ENCODE measurements at regions not wholly inside any gene's neighbourhood (a gene's known extent, or its start where the extent isn't known, plus 50 kb on each side); places are given as distances from the start of the nearest gene placed in this dataset.
"Not testable (repeated sequence)": the region's sequence is repeated elsewhere in the genome, so short reads cannot be mapped to it uniquely, and the experiment has no call there.

DNA sequence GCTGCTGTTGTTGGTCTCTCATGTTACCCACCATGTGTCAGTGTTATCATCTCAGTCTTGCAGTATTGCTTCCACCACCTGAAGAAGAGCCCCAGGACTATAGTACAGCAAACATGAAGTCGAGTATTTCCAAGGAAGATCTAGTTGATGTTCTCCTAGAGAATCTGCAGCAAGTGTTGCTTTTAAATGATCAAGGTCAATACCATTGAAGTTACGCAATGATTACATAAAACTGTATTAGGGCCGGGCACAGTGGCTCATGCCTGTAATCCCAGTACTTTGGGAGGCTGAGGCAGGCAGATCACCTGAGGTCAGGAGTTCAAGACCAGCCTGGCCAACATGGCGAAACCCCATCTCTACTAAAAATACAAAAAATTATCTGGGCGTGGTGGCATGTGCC is 173.9 kb downstream of the TJP1 start:
- not testable (repeated sequence) for DNase-seq

DNA sequence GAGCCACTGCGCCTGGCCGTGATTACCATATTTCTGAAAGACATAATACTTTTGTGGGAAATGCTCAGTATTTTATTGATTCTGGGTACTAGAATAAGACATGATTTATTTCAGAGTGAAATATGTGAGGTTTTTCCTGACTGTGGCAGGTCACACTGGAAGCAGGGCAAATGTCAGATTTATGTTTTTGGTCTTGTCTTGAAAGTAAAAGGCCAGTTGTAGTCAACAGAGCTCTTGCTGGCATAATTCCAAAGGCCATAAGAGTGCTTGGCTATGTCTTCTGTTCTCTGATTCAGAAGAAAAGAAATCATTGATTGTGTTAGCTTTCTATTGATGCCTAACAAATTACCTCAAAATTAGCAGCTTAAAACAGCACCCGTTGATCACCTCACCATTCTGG is 176.4 kb downstream of the TJP1 start:
- DNase-seq, result no peak

- not testable (repeated sequence) for DNase-seq
Observed at GRCh38 chr15:29644361-29644760, 177.9 kb downstream of the TJP1 start.

DNA sequence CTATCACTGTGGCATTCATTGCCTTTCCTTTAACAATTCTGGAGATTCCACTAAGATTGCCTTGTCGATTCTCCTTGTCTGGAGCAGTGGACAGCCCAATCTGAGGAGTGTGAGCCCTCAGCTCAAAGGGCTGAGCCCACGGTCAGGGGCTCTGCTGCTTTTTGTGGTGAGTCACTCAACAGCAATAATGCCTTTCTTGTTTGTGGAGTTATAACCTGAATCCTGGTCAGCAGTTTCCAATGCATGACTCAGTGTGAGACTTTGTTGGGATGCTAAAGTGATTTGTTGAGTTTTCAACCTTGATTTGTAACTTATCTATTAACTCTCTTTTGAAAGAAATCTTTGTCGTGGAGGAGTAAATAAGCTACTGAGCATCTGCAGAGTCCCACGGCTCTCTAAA is 183.5 kb downstream of the TJP1 start:
- no peak for DNase-seq

DNA sequence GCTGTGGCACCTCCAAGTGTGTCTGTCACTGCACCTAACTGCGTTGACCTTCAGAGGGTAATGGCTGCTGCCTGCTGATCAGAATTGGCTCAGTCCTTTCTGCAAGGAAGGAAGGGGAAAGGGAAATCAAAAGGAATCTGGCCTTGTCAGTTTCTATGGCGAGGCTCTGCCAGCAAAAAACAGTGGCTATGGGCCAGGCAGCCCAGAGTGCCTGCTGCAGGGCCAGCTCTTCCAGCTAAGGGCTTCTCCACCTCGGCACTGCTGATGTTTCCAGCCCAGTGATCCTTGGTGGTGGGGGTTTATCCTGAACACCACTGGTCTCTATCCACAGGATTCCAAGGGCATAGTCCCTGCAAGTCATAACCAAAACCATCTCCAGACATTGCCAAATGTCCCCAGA is 184.3 kb downstream of the TJP1 start:
- DNase-seq, result no peak

DNA sequence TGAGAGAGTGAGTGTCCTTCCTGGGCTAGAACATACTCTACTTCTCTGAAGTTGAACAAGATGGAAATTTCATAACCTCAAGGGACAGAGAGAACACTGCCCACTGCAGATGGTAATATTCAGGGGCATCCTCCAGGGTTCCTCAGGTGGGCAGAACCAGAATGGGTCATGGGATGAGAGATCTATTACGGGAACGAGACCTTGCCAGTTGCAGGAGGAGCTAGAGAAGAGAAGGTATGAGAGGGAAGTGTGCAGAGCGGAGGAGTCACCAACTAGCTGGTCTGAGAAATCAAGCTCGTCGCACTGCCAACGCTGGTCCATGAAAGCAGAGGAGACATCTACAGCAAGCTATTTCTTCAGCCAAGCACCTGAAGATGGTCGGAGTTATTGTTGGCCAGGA is 184.7 kb downstream of the TJP1 start:
- DNase-seq, result no peak

- no peak for DNase-seq
Observed at GRCh38 chr15:29636921-29637320, 185.3 kb downstream of the TJP1 start.

- DNase-seq, result no peak
Observed at GRCh38 chr15:29636140-29636539, 186.1 kb downstream of the TJP1 start.

DNA sequence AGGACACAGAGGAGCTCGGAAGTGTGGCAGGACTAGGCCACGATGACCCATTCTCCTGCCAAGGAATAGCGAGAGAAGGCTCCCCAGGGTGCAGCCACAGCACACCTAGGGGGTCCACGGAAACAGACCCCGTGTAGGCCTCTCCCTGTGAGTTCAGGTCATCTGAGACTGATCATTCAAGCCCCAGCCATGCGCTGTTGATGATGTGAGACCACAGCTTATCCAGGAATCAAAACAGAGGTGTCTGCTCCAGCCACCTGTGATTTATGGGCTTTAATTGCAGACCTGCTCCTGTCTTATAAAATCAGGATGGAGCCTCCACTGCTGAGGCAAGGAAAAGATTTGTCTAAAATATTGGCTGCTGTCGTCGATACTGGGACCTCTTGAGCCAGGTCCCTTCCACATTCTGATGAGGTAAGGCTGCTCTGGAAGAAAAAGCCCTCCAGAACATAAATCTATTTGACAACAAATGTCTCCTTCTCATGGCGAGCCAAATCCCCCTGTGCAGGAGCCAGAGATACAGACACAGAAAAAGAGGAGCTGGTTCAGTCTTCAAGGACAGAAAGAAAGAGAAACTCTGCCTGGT is 186.7 kb downstream of the TJP1 start:
- no peak for DNase-seq

DNA sequence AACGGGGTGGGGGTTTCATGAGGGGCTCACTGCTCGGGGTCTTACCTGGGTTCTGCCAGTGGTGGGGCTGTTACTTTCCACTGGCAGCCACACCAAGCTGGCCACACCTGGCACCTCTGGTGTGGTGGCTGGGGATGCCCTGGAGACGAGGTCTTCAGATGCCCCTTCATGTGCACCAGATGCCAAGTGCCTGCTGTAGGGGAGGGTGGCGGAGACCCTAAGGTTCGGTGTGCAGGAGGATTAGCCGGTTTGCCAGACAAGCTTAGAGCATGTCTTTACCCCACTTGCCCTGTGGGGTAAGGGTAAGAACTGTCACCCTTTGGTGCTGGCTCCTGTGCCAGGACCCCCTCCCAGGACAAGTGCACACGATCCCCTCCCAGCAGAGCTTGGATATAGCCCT is 188.3 kb downstream of the TJP1 start:
- no peak for DNase-seq

DNA sequence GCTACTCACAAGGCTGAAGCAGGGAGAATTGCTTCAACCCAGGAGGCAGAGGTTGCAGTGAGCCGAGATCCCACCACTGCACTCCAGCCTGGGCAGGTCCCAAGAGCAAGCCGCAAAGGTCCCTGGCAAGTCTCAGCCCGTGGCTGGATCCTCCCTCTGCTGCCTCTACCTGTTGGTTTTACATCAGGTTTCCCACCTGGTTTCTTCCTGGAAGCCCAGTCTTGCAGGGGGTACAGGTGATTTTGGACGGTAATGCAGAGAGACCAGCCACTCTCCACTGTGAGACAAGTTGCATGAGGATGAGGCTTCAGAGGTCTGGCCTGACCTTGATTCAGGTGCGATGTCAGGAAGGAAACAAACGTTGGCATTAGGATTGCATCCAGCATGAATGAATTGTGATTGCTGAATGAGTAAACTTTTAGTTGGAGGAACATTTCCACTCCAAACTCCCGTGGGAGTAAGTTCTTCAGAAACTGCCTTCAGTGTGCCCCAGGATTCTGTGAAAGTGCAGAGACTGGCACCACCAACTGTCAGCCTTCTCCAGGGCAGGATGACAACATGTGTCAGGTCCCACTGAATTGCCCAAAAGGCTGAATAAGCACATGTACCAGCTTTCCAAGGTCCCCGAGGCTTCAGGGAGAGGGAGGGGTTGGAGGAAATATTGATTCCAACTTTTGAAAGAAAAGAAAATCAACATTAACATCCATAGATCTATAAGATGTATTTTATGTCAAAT is 189.4 kb downstream of the TJP1 start:
- DNase-seq, result no peak

DNA sequence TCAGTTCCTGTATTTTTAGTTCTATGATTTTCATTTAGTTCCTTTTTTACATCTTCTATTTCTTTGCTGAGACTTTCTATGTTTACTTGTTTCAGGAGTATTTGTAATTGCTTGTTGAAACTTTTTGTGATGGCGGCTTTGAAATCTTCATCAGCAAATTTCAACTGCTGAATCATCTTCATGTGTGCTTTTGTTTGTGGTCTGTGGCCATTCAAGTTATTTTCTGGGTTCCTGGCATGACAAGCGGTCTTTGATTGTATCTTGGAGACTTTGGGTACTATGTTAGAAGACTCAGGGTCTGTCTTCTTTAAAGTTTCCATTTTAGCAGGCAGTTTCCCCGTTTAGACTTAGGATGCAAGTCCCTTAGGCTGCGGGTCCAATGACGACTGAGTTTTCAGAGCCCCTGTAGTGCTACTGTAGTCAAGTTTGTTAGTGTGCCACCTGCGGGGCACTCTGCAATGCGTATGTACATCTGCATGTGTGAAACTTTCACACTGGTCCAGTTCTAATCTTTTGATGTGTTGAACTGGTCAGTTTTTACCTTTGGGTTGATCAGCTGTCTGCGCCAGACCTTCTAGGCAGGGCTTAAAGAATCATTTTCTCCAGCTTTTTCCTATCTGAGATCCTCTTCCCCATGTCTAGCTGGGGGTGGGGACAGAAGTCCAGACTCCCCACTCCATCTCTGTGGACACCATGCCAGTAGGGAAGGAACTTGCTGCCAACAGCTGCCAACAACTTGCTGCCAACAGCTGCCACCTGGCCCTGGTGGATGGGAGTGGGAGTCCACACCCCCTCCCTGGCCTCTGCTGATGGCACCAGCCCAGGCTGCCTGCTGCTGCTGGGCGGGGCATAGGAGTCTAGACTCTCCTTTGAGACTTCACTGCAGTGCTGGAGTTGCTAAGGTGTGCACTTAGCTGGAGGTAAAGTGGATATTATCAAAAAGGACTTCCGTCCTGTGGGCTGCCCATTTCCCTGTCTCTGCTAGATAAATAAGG is 190.9 kb downstream of the TJP1 start:
- DNase-seq, result no peak

DNA sequence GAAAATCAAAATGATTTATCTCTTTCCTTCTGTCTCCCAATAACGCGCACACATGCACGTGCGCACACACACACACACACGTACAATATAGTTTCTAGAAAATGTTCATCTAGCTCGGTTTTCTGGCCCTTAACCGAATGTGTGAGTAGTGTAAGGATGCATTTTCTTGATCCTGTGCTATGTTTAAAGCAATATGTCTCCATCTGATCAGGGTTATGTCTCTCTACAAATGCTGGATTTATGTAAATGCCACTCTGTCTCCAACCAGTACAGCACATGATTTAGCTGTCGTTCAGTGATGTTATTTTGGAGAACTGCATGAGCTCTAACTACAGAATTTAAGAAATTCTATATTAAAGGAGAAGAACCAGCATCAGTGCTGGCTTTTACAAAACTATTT is 198.0 kb downstream of the TJP1 start:
- no peak for DNase-seq

GRCh38 chr15:29623116-29623639 is 199.1 kb downstream of the TJP1 start:
- DNase-seq, result no peak

GRCh38 chr15:29622637-29623036 is 199.6 kb downstream of the TJP1 start:
- no peak for DNase-seq

GRCh38 chr15:29621616-29622015 is 200.7 kb downstream of the TJP1 start:
- no peak for DNase-seq

DNA sequence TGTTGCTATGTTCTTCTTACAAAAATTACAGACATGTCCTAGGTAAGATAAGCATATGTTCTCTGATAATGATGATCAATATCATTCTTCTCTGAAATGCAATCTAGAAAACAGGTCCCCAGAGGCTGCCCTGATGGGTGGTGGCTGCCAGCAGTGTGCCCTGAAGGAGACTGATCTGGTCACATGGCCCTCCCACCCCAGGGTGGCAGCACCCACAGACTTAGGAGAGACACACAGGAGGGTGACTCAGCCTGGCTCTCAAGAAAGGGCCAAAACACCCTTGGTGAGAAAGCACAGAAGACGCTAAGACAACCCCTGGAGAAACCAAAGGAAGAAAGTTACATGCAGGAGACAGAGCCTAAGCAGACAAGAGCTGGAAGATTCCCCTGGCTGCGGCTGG is 203.7 kb downstream of the TJP1 start:
- DNase-seq, result no peak

DNA sequence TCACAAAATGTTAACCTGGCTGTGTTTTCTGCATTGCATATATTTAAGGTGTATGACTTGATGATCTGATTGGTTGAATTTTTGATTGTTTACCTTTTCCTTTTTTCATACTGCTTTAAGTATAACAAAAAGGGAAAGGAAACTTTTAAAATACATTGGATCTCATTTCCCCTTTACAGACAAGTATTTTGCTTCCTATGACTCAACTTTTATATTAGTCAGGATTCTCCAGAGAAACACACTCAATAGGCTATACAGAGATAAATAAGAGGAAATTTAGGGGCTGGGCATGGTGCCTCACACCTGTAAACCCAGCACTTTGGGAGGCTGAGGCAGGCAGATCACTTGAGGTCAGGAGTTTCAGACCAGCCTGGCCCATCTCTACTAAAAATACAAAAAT is 205.8 kb downstream of the TJP1 start:
- DNase-seq, result no peak

GRCh38 chr15:29615791-29616190 is 206.5 kb downstream of the TJP1 start:
- no peak for DNase-seq

- no peak for DNase-seq
Observed at GRCh38 chr15:29613951-29614382, 208.3 kb downstream of the TJP1 start.

DNA sequence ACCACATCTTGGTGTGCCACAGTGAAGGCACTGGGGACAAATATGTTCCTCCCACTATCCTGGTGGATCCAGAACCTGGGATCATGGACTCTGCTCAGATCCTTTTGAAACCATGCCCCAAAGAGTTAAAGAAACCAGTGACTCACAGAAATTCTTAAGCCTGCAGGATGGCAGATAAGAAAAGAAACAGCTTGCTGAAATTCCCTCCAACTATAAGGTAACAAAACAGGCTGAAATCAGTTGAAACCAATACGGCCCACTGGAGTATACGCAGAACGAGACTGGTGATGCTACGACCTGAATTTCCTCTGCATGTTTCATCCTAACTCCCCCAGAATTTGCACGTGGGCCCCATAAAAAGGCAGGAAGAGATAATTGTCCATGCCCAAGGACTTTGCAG is 209.6 kb downstream of the TJP1 start:
- DNase-seq, result no peak

GRCh38 chr15:29612096-29612495 is 210.2 kb downstream of the TJP1 start:
- DNase-seq, result no peak

- DNase-seq, result no peak
Observed at GRCh38 chr15:29611057-29611456, 211.2 kb downstream of the TJP1 start.

All from T-helper 2 cell (primary cell).